ENCODE measurements at regions not wholly inside any gene's neighbourhood (a gene's known extent, or its start where the extent isn't known, plus 50 kb on each side); places are given as distances from the start of the nearest gene placed in this dataset.

DNA sequence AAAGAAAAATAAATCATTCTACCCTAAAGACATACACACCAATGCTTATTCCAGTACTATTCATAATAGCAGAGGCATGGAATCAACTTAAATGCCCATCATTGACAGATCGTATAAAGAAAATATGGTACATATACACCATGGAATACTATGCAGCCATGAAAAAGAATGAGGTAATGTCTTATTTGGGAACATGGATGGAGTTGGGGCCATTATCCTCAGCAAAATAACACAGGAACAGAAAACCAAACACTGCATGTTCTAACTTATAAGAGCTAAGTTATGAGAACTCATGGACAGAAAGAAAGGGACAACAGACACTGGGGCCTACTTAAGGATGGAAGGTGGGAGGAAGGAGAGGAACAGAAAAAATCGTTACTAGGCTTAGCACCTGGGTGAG is 527.5 kb upstream of the ST8SIA4 start:
- TF ChIP-seq RB1 (IDR thresholded peaks at IDR 0.05; ENCODE audit: low read depth) (no peak), ZNF174 (CRISPR knock-in tag; IDR thresholded peaks at IDR 0.05) (no peak), TAF15 (IDR thresholded peaks at IDR 0.05; ENCODE audit: low read depth, low read length) (no peak), CTCF (IDR thresholded peaks at IDR 0.05 in 2 of 3, conservative IDR thresholded peaks at IDR 0.05 in 1 of 3; ENCODE audit: insufficient read depth in 2 of 3, low read depth in 1 of 3, low read length in 3 of 3) (no peak), SOX6 (IDR thresholded peaks at IDR 0.05) (no peak), SIN3A (IDR thresholded peaks at IDR 0.05; ENCODE audit: borderline replicate concordance in 2 of 2, control insufficient read depth in 1 of 2, low read depth in 2 of 2, low read length in 2 of 2) (no peak), PRPF4 (IDR thresholded peaks at IDR 0.05; ENCODE audit: insufficient read depth, low read depth, low read length, poor library complexity, severe bottlenecking) (no peak), EHMT2 (IDR thresholded peaks at IDR 0.05) (no peak)
- TF ChIP-seq, protein P1, sequence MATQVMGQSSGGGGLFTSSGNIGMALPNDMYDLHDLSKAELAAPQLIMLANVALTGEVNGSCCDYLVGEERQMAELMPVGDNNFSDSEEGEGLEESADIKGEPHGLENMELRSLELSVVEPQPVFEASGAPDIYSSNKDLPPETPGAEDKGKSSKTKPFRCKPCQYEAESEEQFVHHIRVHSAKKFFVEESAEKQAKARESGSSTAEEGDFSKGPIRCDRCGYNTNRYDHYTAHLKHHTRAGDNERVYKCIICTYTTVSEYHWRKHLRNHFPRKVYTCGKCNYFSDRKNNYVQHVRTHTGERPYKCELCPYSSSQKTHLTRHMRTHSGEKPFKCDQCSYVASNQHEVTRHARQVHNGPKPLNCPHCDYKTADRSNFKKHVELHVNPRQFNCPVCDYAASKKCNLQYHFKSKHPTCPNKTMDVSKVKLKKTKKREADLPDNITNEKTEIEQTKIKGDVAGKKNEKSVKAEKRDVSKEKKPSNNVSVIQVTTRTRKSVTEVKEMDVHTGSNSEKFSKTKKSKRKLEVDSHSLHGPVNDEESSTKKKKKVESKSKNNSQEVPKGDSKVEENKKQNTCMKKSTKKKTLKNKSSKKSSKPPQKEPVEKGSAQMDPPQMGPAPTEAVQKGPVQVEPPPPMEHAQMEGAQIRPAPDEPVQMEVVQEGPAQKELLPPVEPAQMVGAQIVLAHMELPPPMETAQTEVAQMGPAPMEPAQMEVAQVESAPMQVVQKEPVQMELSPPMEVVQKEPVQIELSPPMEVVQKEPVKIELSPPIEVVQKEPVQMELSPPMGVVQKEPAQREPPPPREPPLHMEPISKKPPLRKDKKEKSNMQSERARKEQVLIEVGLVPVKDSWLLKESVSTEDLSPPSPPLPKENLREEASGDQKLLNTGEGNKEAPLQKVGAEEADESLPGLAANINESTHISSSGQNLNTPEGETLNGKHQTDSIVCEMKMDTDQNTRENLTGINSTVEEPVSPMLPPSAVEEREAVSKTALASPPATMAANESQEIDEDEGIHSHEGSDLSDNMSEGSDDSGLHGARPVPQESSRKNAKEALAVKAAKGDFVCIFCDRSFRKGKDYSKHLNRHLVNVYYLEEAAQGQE (IDR thresholded peaks at IDR 0.05; ENCODE audit: borderline replicate concordance): no peak
- TF ChIP-seq, protein P1 (CRISPR knock-in tag; IDR thresholded peaks at IDR 0.05; ENCODE audit: low read depth): no peak
- TF ChIP-seq, protein P2, sequence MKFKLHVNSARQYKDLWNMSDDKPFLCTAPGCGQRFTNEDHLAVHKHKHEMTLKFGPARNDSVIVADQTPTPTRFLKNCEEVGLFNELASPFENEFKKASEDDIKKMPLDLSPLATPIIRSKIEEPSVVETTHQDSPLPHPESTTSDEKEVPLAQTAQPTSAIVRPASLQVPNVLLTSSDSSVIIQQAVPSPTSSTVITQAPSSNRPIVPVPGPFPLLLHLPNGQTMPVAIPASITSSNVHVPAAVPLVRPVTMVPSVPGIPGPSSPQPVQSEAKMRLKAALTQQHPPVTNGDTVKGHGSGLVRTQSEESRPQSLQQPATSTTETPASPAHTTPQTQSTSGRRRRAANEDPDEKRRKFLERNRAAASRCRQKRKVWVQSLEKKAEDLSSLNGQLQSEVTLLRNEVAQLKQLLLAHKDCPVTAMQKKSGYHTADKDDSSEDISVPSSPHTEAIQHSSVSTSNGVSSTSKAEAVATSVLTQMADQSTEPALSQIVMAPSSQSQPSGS (CRISPR knock-in tag; IDR thresholded peaks at IDR 0.05): no peak
- TF ChIP-seq, protein P3, sequence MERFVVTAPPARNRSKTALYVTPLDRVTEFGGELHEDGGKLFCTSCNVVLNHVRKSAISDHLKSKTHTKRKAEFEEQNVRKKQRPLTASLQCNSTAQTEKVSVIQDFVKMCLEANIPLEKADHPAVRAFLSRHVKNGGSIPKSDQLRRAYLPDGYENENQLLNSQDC (CRISPR knock-in tag; IDR thresholded peaks at IDR 0.05): no peak

All from K562 (cell line).